Prostate gland (tissue), 2 donors: ENCODE measurements at regions not wholly inside any gene's neighbourhood (a gene's known extent, or its start where the extent isn't known, plus 50 kb on each side); places are given as distances from the start of the nearest gene placed in this dataset.
A peak's percentile ranks its signal among the peaks of the same experiment; 100 is the strongest.

Experiments used
- DNase-seq: peaks from one replicate; pipeline ENCODE4 v3.0.0-alpha.2; 2019; ENCODE audit warnings: low spot score
- H3K27ac ChIP-seq, 2 donors: fragments of 200-600 bp; sonication (generic); 2 replicates each; pipeline ENCODE4 v1.5.1; 2017 to 2019
- H3K27me3 ChIP-seq: fragments of 200-600 bp; sonication (generic); replicated peaks from 2 replicates; pipeline ENCODE4 v1.5.1; 2019; ENCODE audit not compliant: insufficient read depth
- H3K36me3 ChIP-seq, 2 donors: fragments of 200-600 bp; sonication (generic); 1 replicate in 1 of 2; 2 replicates in 1 of 2; pipeline versions ENCODE4 v1.5.1 to v1.8.1; 2017 to 2019
- H3K4me1 ChIP-seq: fragments of 200-600 bp; sonication (generic); replicated peaks from 2 replicates; pipeline ENCODE4 v1.5.1; 2019
- H3K4me3 ChIP-seq, 2 donors: fragments of 200-600 bp; sonication (generic); 2 replicates each; pipeline ENCODE4 v1.5.1; 2017 to 2019
- H3K9me3 ChIP-seq: fragments of 200-600 bp; sonication (generic); 2 replicates; pipeline ENCODE4 v1.5.1; 2017
- CTCF ChIP-seq, 4 experiments: fragments of 200-600 bp in 2 of 4; fragments of 450-650 bp in 2 of 4; sonication (generic) in 2 of 4; IDR thresholded peaks; 1 replicate in 3 of 4; 2 replicates in 1 of 4; pipeline ENCODE4 v1.5.1; 2016 to 2019; ENCODE audit warnings: antibody characterized with exemption in 4 of 4, mild to moderate bottlenecking in 2 of 4, moderate library complexity in 2 of 4
- POLR2A ChIP-seq: fragments of 450-650 bp; IDR thresholded peaks from one replicate; pipeline ENCODE4 v1.6.1; 2016; ENCODE audit warnings: antibody characterized with exemption, mild to moderate bottlenecking
- POLR2AphosphoS5 ChIP-seq: sonication (generic); formaldehyde crosslinking; IDR thresholded peaks from one replicate; pipeline ENCODE4 v1.6.1; 2017; ENCODE audit warnings: antibody characterized with exemption
- WGBS: methylation state at CpG from one replicate; pipeline ENCODE4 v1.1.5; 2018; 5-methylcytosine and 5-hydroxymethylcytosine counted together
- intact Hi-C: fragments of 100-400 bp; cut with DNase I; formaldehyde crosslinking; loops from one replicate; pipeline ENCODE4 v1.14.2; 2022

GRCh38 chr11:23539556-23539955 is 679.3 kb upstream of the CCDC179 start:
- 93% methylated on average over 5 of the region's 5 CpGs for WGBS
- intact Hi-C loops: no loop called here
- Histone ChIP-seq H3K4me1 (no peaks in the 10 kb centered on the region), H3K4me3 (no peak overlapping the region), H3K36me3 (no peaks in the 10 kb centered on the region), H3K27me3 (no peaks in the 10 kb centered on the region), H3K27ac (no peak overlapping the region), H3K9me3 (no peaks in the 10 kb centered on the region)
- TF ChIP-seq POLR2AphosphoS5: no peak
- no peak for TF ChIP-seq CTCF (IDR thresholded peaks at IDR 0.05)
- no peak for TF ChIP-seq POLR2A
- no peak for DNase-seq

- TF ChIP-seq POLR2AphosphoS5 (no peak), POLR2A (no peak), CTCF (IDR thresholded peaks at IDR 0.05) (peak; percentile 19 to 50 (median 44))
- Histone ChIP-seq H3K4me3 (no peak overlapping the region), H3K36me3 (no peaks in the 10 kb centered on the region), H3K4me1 (no peaks in the 10 kb centered on the region), H3K9me3 (no peaks in the 10 kb centered on the region), H3K27me3 (no peaks in the 10 kb centered on the region), H3K27ac (no peak overlapping the region)
- no peak for DNase-seq
- intact Hi-C loops: no loop called here
- WGBS: 7% methylated on average over 8 of the region's 8 CpGs
Observed at GRCh38 chr11:23540101-23540561, 679.9 kb upstream of the CCDC179 start.

- H3K4me1 ChIP-seq: no peaks in the 10 kb centered on the region
- no peaks in the 10 kb centered on the region for H3K27me3 ChIP-seq
- no peaks in the 10 kb centered on the region for H3K36me3 ChIP-seq
- TF ChIP-seq POLR2AphosphoS5 (no peak), CTCF (IDR thresholded peaks at IDR 0.05) (no peak), POLR2A (no peak)
- H3K27ac ChIP-seq: no peak overlapping the region
- no peak for DNase-seq
- H3K9me3 ChIP-seq: no peaks in the 10 kb centered on the region
- H3K4me3 ChIP-seq: no peak overlapping the region
- 87% methylated on average over 1 of the region's 1 CpG for WGBS
- intact Hi-C loops: no loop called here
Observed at GRCh38 chr11:23542189-23542588, 681.9 kb upstream of the CCDC179 start.

GRCh38 chr11:23542816-23543215 is 682.5 kb upstream of the CCDC179 start:
- WGBS: 52% methylated on average over 3 of the region's 3 CpGs
- TF ChIP-seq POLR2AphosphoS5 (no peak), CTCF (IDR thresholded peaks at IDR 0.05) (no peak), POLR2A (no peak)

GRCh38 chr11:23543651-23544222 is 683.5 kb upstream of the CCDC179 start:
- H3K9me3 ChIP-seq: no peaks in the 10 kb centered on the region
- no peaks in the 10 kb centered on the region for H3K27me3 ChIP-seq
- DNase-seq: no peak
- WGBS: 63% methylated on average over 3 of the region's 3 CpGs
- H3K4me3 ChIP-seq: no peak overlapping the region
- intact Hi-C loops: no loop called here
- H3K4me1 ChIP-seq: no peaks in the 10 kb centered on the region
- TF ChIP-seq CTCF (IDR thresholded peaks at IDR 0.05) (no peak), POLR2A (no peak), POLR2AphosphoS5 (no peak)
- no peaks in the 10 kb centered on the region for H3K36me3 ChIP-seq
- no peak overlapping the region for H3K27ac ChIP-seq

More at GRCh38 chr11:23542816-23543215, 682.5 kb upstream of the CCDC179 start:
- no peak for DNase-seq
- Histone ChIP-seq H3K4me3 (no peak overlapping the region), H3K9me3 (no peaks in the 10 kb centered on the region), H3K27me3 (no peaks in the 10 kb centered on the region), H3K36me3 (no peaks in the 10 kb centered on the region), H3K27ac (no peak overlapping the region), H3K4me1 (no peaks in the 10 kb centered on the region)
- intact Hi-C loops: no loop called here
